ENCODE measurements at regions not wholly inside any gene's neighbourhood (a gene's known extent, or its start where the extent isn't known, plus 50 kb on each side); places are given as distances from the start of the nearest gene placed in this dataset.

GRCh38 chr12:22856178-22856577 lies 231.2 kb downstream of the ETNK1 start:
- no peak for ATAC-seq (ENCODE audit: poor library complexity)
- H3K4me3 ChIP-seq (ENCODE audit: low read length), result no peak overlapping the region
- H3K36me3 ChIP-seq (ENCODE audit: insufficient read depth, low read length), result no peaks in the 10 kb centered on the region
- no peaks in the 10 kb centered on the region for H3K27me3 ChIP-seq (ENCODE audit: control insufficient read depth in 1 of 2, insufficient read depth in 2 of 2, low read length in 2 of 2)
- Mint-ChIP-seq H3K4me1 (ENCODE audit: low read depth) (no peaks in the 10 kb centered on the region), H3K9me3 (no peaks in the 10 kb centered on the region), H3K27ac (no peak overlapping the region), H3K4me3 (no peak overlapping the region), H3K27me3 (peaks cover 21% of the 10 kb centered on the region), H3K36me3 (ENCODE audit: low read depth) (no peaks in the 10 kb centered on the region)
- intact Hi-C loops (cut with DNase I, micrococcal nuclease), result no loop called here
- no peaks in the 10 kb centered on the region for H3K9me3 ChIP-seq (ENCODE audit: control insufficient read depth in 1 of 2, insufficient read depth in 1 of 2, low read length in 2 of 2)
- H3K27ac ChIP-seq (ENCODE audit: low read depth in 1 of 2, low read length in 2 of 2), result no peak overlapping the region
- TF ChIP-seq CTCF (IDR thresholded peaks at IDR 0.05), result no peak
- ChIA-PET CTCF (no interaction called here), POLR2A (no interaction called here)
- H3K4me1 ChIP-seq (ENCODE audit: insufficient read depth, low read length), result no peaks in the 10 kb centered on the region
- DNase-seq, result no peak

GRCh38 chr12:22858849-22859570 lies 234.0 kb downstream of the ETNK1 start:
- POLR2A ChIA-PET, result no interaction called here
- Histone ChIP-seq H3K27ac (ENCODE audit: low read depth in 1 of 2, low read length in 2 of 2) (no peak overlapping the region), H3K4me3 (ENCODE audit: low read length) (no peak overlapping the region), H3K4me1 (ENCODE audit: insufficient read depth, low read length) (no peaks in the 10 kb centered on the region), H3K27me3 (ENCODE audit: control insufficient read depth in 1 of 2, insufficient read depth in 2 of 2, low read length in 2 of 2) (no peaks in the 10 kb centered on the region), H3K9me3 (ENCODE audit: control insufficient read depth in 1 of 2, insufficient read depth in 1 of 2, low read length in 2 of 2) (no peaks in the 10 kb centered on the region), H3K36me3 (ENCODE audit: insufficient read depth, low read length) (no peaks in the 10 kb centered on the region)
- no peak for TF ChIP-seq CTCF (IDR thresholded peaks at IDR 0.05)
- no peak overlapping the region for H3K4me3 Mint-ChIP-seq
- no peaks in the 10 kb centered on the region for H3K4me1 Mint-ChIP-seq (ENCODE audit: low read depth)
- ATAC-seq (ENCODE audit: poor library complexity), result no peak
- H3K27ac Mint-ChIP-seq, result no peak overlapping the region
- H3K36me3 Mint-ChIP-seq (ENCODE audit: low read depth), result no peaks in the 10 kb centered on the region
- DNase-seq, result no peak
- CTCF ChIA-PET, result no interaction called here
- H3K9me3 Mint-ChIP-seq, result no peaks in the 10 kb centered on the region
- intact Hi-C loops (cut with DNase I, micrococcal nuclease), result no loop called here
- peaks cover 28% of the 10 kb centered on the region for H3K27me3 Mint-ChIP-seq

- H3K27ac Mint-ChIP-seq, result no peak overlapping the region
- no peak for DNase-seq
- H3K36me3 ChIP-seq (ENCODE audit: insufficient read depth, low read length), result no peaks in the 10 kb centered on the region
- no peaks in the 10 kb centered on the region for H3K4me1 Mint-ChIP-seq (ENCODE audit: low read depth)
- H3K4me3 ChIP-seq (ENCODE audit: low read length), result no peak overlapping the region
- no peaks in the 10 kb centered on the region for H3K36me3 Mint-ChIP-seq (ENCODE audit: low read depth)
- POLR2A ChIA-PET, result no interaction called here
- no peak for TF ChIP-seq CTCF (IDR thresholded peaks at IDR 0.05)
- intact Hi-C loops (cut with DNase I, micrococcal nuclease), result no loop called here
- H3K9me3 ChIP-seq (ENCODE audit: control insufficient read depth in 1 of 2, insufficient read depth in 1 of 2, low read length in 2 of 2), result no peaks in the 10 kb centered on the region
- H3K27me3 Mint-ChIP-seq, result peaks cover 28% of the 10 kb centered on the region
- H3K4me3 Mint-ChIP-seq, result no peak overlapping the region
- CTCF ChIA-PET, result no interaction called here
- no peaks in the 10 kb centered on the region for H3K4me1 ChIP-seq (ENCODE audit: insufficient read depth, low read length)
- H3K9me3 Mint-ChIP-seq, result no peaks in the 10 kb centered on the region
- no peak for ATAC-seq (ENCODE audit: poor library complexity)
- H3K27ac ChIP-seq (ENCODE audit: low read depth in 1 of 2, low read length in 2 of 2), result no peak overlapping the region
- H3K27me3 ChIP-seq (ENCODE audit: control insufficient read depth in 1 of 2, insufficient read depth in 2 of 2, low read length in 2 of 2), result no peaks in the 10 kb centered on the region
Measured at GRCh38 chr12:22860926-22861325, 236.0 kb downstream of the ETNK1 start.

Measured in CD4-positive, alpha-beta T cell (primary cell).